Tibial nerve (tissue), 4 donors: ENCODE measurements at regions not wholly inside any gene's neighbourhood (a gene's known extent, or its start where the extent isn't known, plus 50 kb on each side); places are given as distances from the start of the nearest gene placed in this dataset.

Experiments used
- CTCF ChIP-seq, 5 experiments: fragments of 200-600 bp in 3 of 5; fragments of 450-650 bp in 2 of 5; sonication (generic) in 3 of 5; IDR thresholded peaks; one replicate each; pipeline ENCODE4 v1.5.1; 2016 to 2019; ENCODE audit warnings: antibody characterized with exemption in 5 of 5, mild to moderate bottlenecking in 3 of 5, moderate library complexity in 2 of 5
- EP300 ChIP-seq, 2 donors: sonication (generic); formaldehyde crosslinking; IDR thresholded peaks; one replicate each; pipeline ENCODE4 v1.6.1; 2017; ENCODE audit warnings: antibody characterized with exemption in 2 of 2, mild to moderate bottlenecking in 1 of 2
- POLR2A ChIP-seq, 2 donors: fragments of 450-650 bp; IDR thresholded peaks; one replicate each; pipeline ENCODE4 v1.6.1; 2017; ENCODE audit warnings: antibody characterized with exemption in 2 of 2, mild to moderate bottlenecking in 2 of 2, moderate library complexity in 2 of 2

GRCh38 chr18:55996717-55997116, 408.7 kb upstream of the TCF4 start:
- no peak for TF ChIP-seq POLR2A (IDR thresholded peaks at IDR 0.05)
- TF ChIP-seq CTCF (IDR thresholded peaks at IDR 0.05), result no peak
- TF ChIP-seq EP300 (IDR thresholded peaks at IDR 0.05), result no peak
